ENCODE measurements at regions not wholly inside any gene's neighbourhood (a gene's known extent, or its start where the extent isn't known, plus 50 kb on each side); places are given as distances from the start of the nearest gene placed in this dataset.

GRCh38 chr12:63403256-63403655 lies 252.3 kb upstream of the AVPR1A start:
- DNase-seq (no peak), ATAC-seq (ENCODE audit: low read depth) (no peak)
- H3K27ac ChIP-seq (ENCODE audit: low read length in 2 of 2), result no peak overlapping the region
- H3K27ac Mint-ChIP-seq, result no peak overlapping the region
- no peaks in the 10 kb centered on the region for H3K4me1 ChIP-seq (ENCODE audit: control insufficient read depth in 2 of 2, insufficient read depth in 2 of 2, low read length in 2 of 2)
- H3K27me3 Mint-ChIP-seq, result no peaks in the 10 kb centered on the region
- H3K9ac ChIP-seq (ENCODE audit: low read length), result no peak overlapping the region
- no peak overlapping the region for H2AFZ ChIP-seq (ENCODE audit: insufficient read depth, low read depth, low read length, poor library complexity, severe bottlenecking)
- no peaks in the 10 kb centered on the region for H3K79me2 ChIP-seq (ENCODE audit: control insufficient read depth, insufficient read depth, low read length)
- CTCF ChIA-PET, result interaction anchor here (1.0 kb wide), 1 partner anchor 8 kb away, joined by 3 read pairs; no protein-coding TSS in a partner anchor
- no peaks in the 10 kb centered on the region for H4K20me1 ChIP-seq (ENCODE audit: control insufficient read depth, insufficient read depth, low read length, poor library complexity, severe bottlenecking)
- no peak for TF ChIP-seq EZH2 (IDR thresholded peaks at IDR 0.05; ENCODE audit: borderline replicate concordance, insufficient read depth, low read depth, low read length, poor library complexity, severe bottlenecking)
- no peak for TF ChIP-seq CTCF (IDR thresholded peaks at IDR 0.05)
- H3K4me3 ChIP-seq (ENCODE audit: control extremely low read depth in 1 of 5, extremely low read depth in 1 of 5, insufficient read depth in 1 of 5, low read depth in 2 of 5, low read length in 4 of 5), result no peak overlapping the region
- no peaks in the 10 kb centered on the region for H3K36me3 ChIP-seq (replicated peaks in 1 of 2; ENCODE audit: control extremely low read depth in 1 of 2, control insufficient read depth in 1 of 2, extremely low read depth in 1 of 2, insufficient read depth in 2 of 2, low read length in 1 of 2)
- POLR2A ChIA-PET, result no interaction called here
- intact Hi-C loops (cut with micrococcal nuclease), result no loop called here
- peaks cover 0 to 6% (median 1%) of the 10 kb centered on the region in 3 donors for H3K9me3 ChIP-seq (ENCODE audit: control extremely low read depth in 1 of 3, control insufficient read depth in 2 of 3, insufficient read depth in 1 of 3, low read length in 2 of 3)
- no peaks in the 10 kb centered on the region for H3K4me1 Mint-ChIP-seq
- no peak overlapping the region for H3K4me3 Mint-ChIP-seq
- peaks cover 3% of the 10 kb centered on the region for H3K9me3 Mint-ChIP-seq (ENCODE audit: insufficient read depth)
- no CpG with 5 or more reads among the region's 1 CpG for WGBS (ENCODE audit: insufficient coverage)
- no peaks in the 10 kb centered on the region for H3K27me3 ChIP-seq (replicated peaks in 1 of 4; ENCODE audit: control extremely low read depth in 1 of 4, control insufficient read depth in 3 of 4, insufficient read depth in 4 of 4, low read length in 3 of 4)
- no peak overlapping the region for H3K4me2 ChIP-seq (replicated peaks; ENCODE audit: low read depth, low read length, poor library complexity, severe bottlenecking)

- Histone ChIP-seq H3K4me1 (ENCODE audit: control insufficient read depth in 2 of 2, insufficient read depth in 2 of 2, low read length in 2 of 2) (no peaks in the 10 kb centered on the region), H3K27ac (ENCODE audit: low read length in 2 of 2) (no peak overlapping the region), H3K79me2 (ENCODE audit: control insufficient read depth, insufficient read depth, low read length) (no peaks in the 10 kb centered on the region), H4K20me1 (ENCODE audit: control insufficient read depth, insufficient read depth, low read length, poor library complexity, severe bottlenecking) (no peaks in the 10 kb centered on the region), H3K36me3 (replicated peaks in 1 of 2; ENCODE audit: control extremely low read depth in 1 of 2, control insufficient read depth in 1 of 2, extremely low read depth in 1 of 2, insufficient read depth in 2 of 2, low read length in 1 of 2) (no peaks in the 10 kb centered on the region), H2AFZ (ENCODE audit: insufficient read depth, low read depth, low read length, poor library complexity, severe bottlenecking) (no peak overlapping the region), H3K27me3 (replicated peaks in 1 of 4; ENCODE audit: control extremely low read depth in 1 of 4, control insufficient read depth in 3 of 4, insufficient read depth in 4 of 4, low read length in 3 of 4) (no peaks in the 10 kb centered on the region), H3K4me3 (ENCODE audit: control extremely low read depth in 1 of 5, extremely low read depth in 1 of 5, insufficient read depth in 1 of 5, low read depth in 2 of 5, low read length in 4 of 5) (no peak overlapping the region), H3K9ac (ENCODE audit: low read length) (no peak overlapping the region), H3K4me2 (replicated peaks; ENCODE audit: low read depth, low read length, poor library complexity, severe bottlenecking) (no peak overlapping the region), H3K9me3 (ENCODE audit: control extremely low read depth in 1 of 3, control insufficient read depth in 2 of 3, insufficient read depth in 1 of 3, low read length in 2 of 3) (peaks cover 0 to 6% (median 1%) of the 10 kb centered on the region in 3 donors)
- 87% methylated on average over 2 of the region's 3 CpGs for WGBS (ENCODE audit: insufficient coverage)
- intact Hi-C loops (cut with micrococcal nuclease), result no loop called here
- TF ChIP-seq EZH2 (IDR thresholded peaks at IDR 0.05; ENCODE audit: borderline replicate concordance, insufficient read depth, low read depth, low read length, poor library complexity, severe bottlenecking) (no peak), CTCF (IDR thresholded peaks at IDR 0.05) (no peak)
- Mint-ChIP-seq H3K4me1 (no peaks in the 10 kb centered on the region), H3K27me3 (no peaks in the 10 kb centered on the region), H3K4me3 (no peak overlapping the region), H3K9me3 (ENCODE audit: insufficient read depth) (peaks cover 3% of the 10 kb centered on the region), H3K27ac (no peak overlapping the region)
- DNase-seq (no peak), ATAC-seq (ENCODE audit: low read depth) (no peak)
- ChIA-PET CTCF (no interaction called here), POLR2A (no interaction called here)
Measured at GRCh38 chr12:63400718-63401117, 249.7 kb upstream of the AVPR1A start.

Data from B cell (primary cell).